Mesothelial cell of epicardium (in vitro differentiated cells): ENCODE measurements at regions not wholly inside any gene's neighbourhood (a gene's known extent, or its start where the extent isn't known, plus 50 kb on each side); places are given as distances from the start of the nearest gene placed in this dataset.

ENCODE experiments used
- DNase-seq, 2 experiments: peaks; one replicate each; pipeline ENCODE4 v3.0.0; 2021; ENCODE audit warnings: low spot score in 2 of 2; ENCODE audit not compliant: unreplicated experiment in 2 of 2
- H3K27ac Mint-ChIP-seq: 2 replicates; pipeline ENCODE4 v1.8.0; 2021; ENCODE audit warnings: mixed read lengths
- H3K27me3 Mint-ChIP-seq: 2 replicates; pipeline ENCODE4 v1.8.0; 2021; ENCODE audit warnings: low read depth, mixed read lengths
- H3K36me3 Mint-ChIP-seq: 2 replicates; pipeline ENCODE4 v1.8.0; 2021; ENCODE audit warnings: mixed read lengths
- H3K4me1 Mint-ChIP-seq: 2 replicates; pipeline ENCODE4 v1.8.0; 2021; ENCODE audit warnings: mixed read lengths
- H3K4me3 Mint-ChIP-seq: 2 replicates; pipeline ENCODE4 v1.8.0; 2021; ENCODE audit warnings: mild to moderate bottlenecking, moderate library complexity, mixed read lengths
- H3K9me3 Mint-ChIP-seq: 2 replicates; pipeline ENCODE4 v1.8.0; 2021; ENCODE audit warnings: mixed read lengths
- CTCF ChIP-seq: fragments of 200-600 bp; sonication (generic); IDR thresholded peaks from one replicate; pipeline ENCODE4 v1.5.0; 2021; ENCODE audit warnings: antibody characterized with exemption; ENCODE audit not compliant: unreplicated experiment

GRCh38 chr4:66178906-66179305 lies 508.6 kb upstream of the EPHA5 start:
- Mint-ChIP-seq H3K4me1 (peaks cover 4% of the 10 kb centered on the region), H3K27ac (no peak overlapping the region)
- no peak for DNase-seq

GRCh38 chr4:66169341-66169740 lies 499.1 kb upstream of the EPHA5 start:
- Mint-ChIP-seq H3K36me3 (peaks cover 1% of the 10 kb centered on the region), H3K4me1 (no peaks in the 10 kb centered on the region), H3K9me3 (peaks cover 21% of the 10 kb centered on the region), H3K4me3 (no peak overlapping the region), H3K27ac (no peak overlapping the region), H3K27me3 (no peaks in the 10 kb centered on the region)
- TF ChIP-seq CTCF, result peak; percentile 14
- DNase-seq, result no peak

More at GRCh38 chr4:66178906-66179305, 508.6 kb upstream of the EPHA5 start:
- H3K27me3 Mint-ChIP-seq, result no peaks in the 10 kb centered on the region
- H3K9me3 Mint-ChIP-seq, result peaks cover 11% of the 10 kb centered on the region
- no peak for TF ChIP-seq CTCF
- no peak overlapping the region for H3K4me3 Mint-ChIP-seq
- H3K36me3 Mint-ChIP-seq, result no peaks in the 10 kb centered on the region

- H3K4me3 Mint-ChIP-seq, result no peak overlapping the region
- TF ChIP-seq CTCF, result no peak
- H3K4me1 Mint-ChIP-seq, result peaks cover 4% of the 10 kb centered on the region
- peaks cover 1% of the 10 kb centered on the region for H3K36me3 Mint-ChIP-seq
- no peak overlapping the region for H3K27ac Mint-ChIP-seq
- no peaks in the 10 kb centered on the region for H3K27me3 Mint-ChIP-seq
- peaks cover 21% of the 10 kb centered on the region for H3K9me3 Mint-ChIP-seq
- no peak for DNase-seq
These were observed 494.6 kb upstream of the EPHA5 start for GRCh38 chr4:66164869-66165268.

- H3K27me3 Mint-ChIP-seq, result no peaks in the 10 kb centered on the region
- peaks cover 18% of the 10 kb centered on the region for H3K9me3 Mint-ChIP-seq
- H3K4me3 Mint-ChIP-seq, result no peak overlapping the region
- DNase-seq, result no peak
- H3K27ac Mint-ChIP-seq, result no peak overlapping the region
- no peak for TF ChIP-seq CTCF
- H3K4me1 Mint-ChIP-seq, result peaks cover 4% of the 10 kb centered on the region
- peaks cover 1% of the 10 kb centered on the region for H3K36me3 Mint-ChIP-seq
These were observed 490.3 kb upstream of the EPHA5 start for GRCh38 chr4:66160606-66161005.

GRCh38 chr4:66157594-66157993 lies 487.3 kb upstream of the EPHA5 start:
- peaks cover 4% of the 10 kb centered on the region for H3K4me1 Mint-ChIP-seq
- H3K9me3 Mint-ChIP-seq, result no peaks in the 10 kb centered on the region
- no peak overlapping the region for H3K27ac Mint-ChIP-seq
- no peaks in the 10 kb centered on the region for H3K36me3 Mint-ChIP-seq
- no peak for DNase-seq
- TF ChIP-seq CTCF, result no peak
- H3K27me3 Mint-ChIP-seq, result no peaks in the 10 kb centered on the region
- no peak overlapping the region for H3K4me3 Mint-ChIP-seq

- H3K9me3 Mint-ChIP-seq, result peaks cover 4% of the 10 kb centered on the region
- H3K36me3 Mint-ChIP-seq, result no peaks in the 10 kb centered on the region
These were observed 459.8 kb upstream of the EPHA5 start for GRCh38 chr4:66130042-66130441.

More at GRCh38 chr4:66130042-66130441, 459.8 kb upstream of the EPHA5 start:
- H3K4me1 Mint-ChIP-seq, result no peaks in the 10 kb centered on the region
- H3K27me3 Mint-ChIP-seq, result peaks cover 2% of the 10 kb centered on the region
- H3K27ac Mint-ChIP-seq, result no peak overlapping the region
- H3K4me3 Mint-ChIP-seq, result no peak overlapping the region
- no peak for TF ChIP-seq CTCF
- no peak for DNase-seq
